GM11168 (cell line): ENCODE measurements at regions not wholly inside any gene's neighbourhood (a gene's known extent, or its start where the extent isn't known, plus 50 kb on each side); places are given as distances from the start of the nearest gene placed in this dataset.

Experiments
- in situ Hi-C: fragments of 300-500 bp; cut with MboI; formaldehyde crosslinking; loops from one replicate; pipeline ENCODE4 v1.12.0; 2022; ENCODE audit warnings: low sequenced_read_pairs; ENCODE audit not compliant: unreplicated experiment

DNA sequence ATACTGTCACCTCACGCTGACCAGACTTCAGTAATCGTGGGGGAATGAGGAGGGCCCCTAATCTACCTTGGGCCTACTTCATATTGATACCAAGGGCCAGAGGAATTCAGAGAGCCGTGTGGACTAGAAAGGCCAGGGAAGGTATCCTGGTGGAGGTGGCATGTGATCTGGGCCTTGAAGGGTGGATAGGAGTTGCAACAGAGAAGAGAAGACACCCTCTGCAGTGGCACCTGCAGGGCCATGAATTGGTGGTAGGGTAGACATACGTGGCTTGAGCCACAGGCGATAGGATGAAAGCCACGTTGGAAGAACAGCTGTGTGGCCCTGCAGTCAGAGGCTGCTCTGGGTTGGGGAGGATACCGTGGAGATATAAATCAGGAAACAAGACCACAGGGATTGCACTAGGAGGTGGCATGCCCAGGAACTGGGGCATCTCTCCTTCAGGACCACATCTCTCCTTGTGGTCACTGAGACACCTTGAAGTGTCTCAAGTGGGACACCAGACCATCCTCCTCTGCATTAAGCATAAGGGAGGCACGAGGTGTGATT, 141.4 kb downstream of the CYP26B1 start:
- in situ Hi-C loops = no loop called here

DNA sequence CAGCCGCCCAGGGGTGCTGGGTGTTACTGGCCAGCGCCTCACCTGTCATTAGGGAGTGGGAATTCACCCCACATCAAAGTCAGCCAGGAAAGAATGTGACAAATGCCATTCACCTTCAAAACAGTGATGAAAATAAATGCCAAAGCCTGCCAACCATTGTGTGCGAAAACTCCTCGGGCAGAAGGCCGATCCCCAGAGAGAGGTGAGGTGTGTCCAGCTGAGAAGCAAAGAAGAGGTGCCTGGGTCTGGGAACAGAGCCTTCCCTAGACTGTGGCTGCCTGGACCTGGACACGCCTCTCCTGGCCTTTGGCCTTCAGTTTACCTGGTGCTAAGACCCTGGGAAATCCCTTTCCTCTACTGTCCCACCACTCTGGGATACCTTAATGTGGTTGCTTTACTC, 142.7 kb downstream of the CYP26B1 start:
- in situ Hi-C loops = no loop called here

DNA sequence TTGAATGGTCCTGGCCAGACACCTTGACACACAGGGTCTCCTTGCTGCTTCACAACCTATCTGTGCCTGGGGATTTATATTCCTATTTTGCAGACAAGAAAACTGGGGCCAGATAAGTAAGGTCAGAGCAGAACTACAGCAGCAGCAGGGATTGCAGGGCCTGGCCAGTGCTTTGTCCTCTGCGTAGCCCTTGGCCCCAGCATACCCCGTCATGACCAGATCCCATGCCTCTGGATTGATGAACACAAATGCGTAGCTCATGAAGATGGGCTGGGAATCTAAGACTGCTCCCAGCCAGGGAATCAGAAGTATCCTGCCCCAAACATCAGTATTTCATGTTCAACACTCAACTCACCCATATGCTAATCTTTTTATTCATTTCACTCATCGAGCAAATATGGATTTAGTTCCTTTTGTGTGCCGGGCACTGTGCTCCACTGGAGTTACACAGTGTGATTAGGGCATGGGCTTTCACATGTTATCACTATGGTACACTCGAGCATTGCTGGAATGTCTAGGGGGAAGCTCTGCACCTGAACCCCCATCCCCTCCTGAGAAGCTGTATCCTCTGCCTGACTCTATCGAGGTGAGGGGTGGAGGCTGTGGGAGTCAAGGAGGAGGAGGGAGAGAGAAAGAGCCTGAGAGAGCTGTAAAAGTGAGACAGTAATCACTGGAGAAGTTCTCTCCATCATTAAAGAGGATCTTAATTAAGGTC, 143.3 kb downstream of the CYP26B1 start:
- in situ Hi-C loops = no loop called here

DNA sequence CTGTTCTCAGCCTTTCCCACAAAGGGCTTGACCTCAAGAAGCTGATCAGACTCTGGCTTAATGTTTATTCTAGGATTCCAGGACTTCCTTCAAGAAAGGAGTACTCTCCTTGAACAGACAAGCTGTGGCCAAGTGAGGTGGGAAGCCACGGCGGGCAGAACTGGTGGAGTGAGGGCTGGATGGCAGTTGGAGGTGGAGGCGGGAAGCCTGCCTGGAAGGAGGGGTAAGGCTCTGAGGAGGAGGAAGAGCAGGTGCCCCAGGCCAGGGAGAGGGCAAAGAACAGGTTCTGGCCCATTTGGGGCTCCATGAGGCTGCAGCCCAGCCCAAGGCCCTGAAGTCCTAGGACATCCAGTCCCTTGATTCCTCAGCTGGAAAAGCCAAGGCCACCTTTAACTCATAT, 143.9 kb downstream of the CYP26B1 start:
- in situ Hi-C loops = no loop called here

DNA sequence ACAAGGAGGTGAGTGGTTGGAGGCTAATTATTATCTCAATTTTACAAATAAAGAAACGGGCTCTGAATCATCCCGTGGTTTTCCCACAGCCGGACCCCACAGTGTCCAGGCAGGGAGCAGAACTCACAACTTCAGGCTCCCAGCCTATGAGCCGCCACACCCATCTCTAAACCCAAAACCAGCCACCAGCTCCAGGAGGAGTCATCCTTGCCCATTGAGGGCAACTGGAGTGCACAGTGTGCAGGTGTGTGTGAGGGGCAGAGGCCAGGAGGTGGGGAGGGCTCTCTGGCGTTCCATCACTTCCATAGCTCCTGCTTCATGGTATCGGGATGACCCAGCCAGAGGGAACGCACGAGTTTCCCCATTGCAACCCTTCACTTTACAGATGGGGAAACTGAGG, 144.5 kb downstream of the CYP26B1 start:
- in situ Hi-C loops = no loop called here

DNA sequence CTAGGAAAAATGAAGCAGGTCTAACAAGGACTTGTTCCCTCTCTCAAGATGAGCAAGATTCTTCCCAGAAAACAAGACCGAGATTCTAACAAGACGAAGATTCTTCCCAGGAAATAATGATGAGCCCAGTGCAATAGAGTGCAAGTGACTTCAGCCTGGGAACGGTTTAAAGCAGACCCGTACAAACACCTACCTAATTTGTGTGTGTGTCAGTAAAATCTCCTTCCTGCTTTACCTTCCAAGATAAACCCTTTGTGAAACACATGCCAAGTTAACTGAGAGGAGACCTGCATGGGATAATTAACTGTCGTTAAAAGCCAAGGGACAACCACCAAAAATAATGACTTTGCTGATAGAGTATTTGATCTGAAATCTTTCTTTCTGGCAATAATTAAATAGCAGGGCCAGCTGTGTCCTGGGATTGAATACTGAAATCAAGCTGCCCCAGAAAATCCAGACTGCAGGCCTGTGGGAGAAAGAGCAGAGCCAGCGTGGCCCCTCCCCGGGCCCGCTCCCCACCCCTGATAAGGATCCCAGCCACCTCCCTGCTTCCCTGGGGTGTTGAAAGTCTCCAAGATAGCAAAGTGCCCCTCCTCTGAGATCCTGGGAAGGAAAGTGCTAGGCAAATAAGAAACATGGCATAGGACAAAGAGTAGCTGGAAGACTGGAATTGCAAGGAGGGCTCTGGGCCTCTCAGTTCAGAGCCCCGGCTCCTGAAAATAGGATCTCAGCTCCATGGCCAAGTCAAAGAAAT, 145.5 kb downstream of the CYP26B1 start:
- in situ Hi-C loops = no loop called here

DNA sequence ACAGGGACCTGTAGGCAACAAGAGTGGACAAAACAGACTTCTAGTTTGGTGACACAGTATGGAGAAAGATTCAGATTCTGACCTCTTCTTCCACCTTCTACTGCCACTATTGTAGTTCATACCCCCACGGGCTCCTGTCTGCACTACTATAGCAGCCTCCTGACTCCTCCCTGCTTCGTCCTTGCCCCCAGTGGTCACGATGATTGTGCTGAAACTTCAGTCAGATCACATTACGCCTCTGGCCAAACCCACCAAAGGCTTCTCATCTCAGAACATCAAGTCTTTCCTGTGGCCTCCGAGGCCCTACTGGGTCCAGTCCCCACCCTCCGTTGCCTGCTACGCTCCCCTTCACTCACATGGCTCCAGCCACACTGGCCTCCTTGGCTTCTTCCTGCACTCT, 147.6 kb downstream of the CYP26B1 start:
- in situ Hi-C loops = no loop called here

DNA sequence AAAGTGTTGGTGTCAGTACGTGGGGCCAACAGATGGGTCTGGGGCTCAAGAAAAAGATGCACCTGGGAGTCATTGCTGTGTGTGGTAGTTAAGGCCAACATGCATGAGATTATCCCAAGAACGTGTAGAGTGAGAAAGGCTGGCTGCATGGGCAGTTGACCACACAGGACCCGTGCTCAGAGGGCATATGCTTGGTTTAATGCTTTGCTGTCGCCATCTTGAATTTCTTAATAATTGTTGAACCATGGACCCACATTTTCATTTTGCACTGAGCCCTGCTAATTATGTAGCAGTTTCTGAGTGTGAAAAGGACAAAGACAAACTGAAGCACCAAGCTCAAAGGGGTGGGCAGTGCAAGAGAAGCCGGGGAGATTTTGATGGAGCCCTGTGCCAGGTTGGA, 148.1 kb downstream of the CYP26B1 start:
- in situ Hi-C loops = no loop called here

DNA sequence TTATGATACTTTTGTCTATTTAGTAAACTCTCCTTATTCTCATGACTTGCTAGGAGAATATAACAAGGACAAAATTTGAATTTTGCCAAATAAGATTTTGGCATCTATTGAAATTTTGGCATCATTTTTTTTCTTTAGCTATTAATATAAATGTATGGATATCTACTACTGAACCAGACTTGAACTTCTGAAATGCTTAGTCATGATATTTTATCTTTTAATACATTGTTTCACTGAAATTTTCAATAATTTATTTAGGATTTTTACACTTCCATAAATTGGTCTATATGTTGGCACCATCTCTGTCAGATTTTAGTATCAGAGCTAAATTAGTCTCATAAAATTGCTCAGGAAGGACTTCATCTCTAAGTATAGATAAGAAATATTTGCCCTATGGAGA, 149.8 kb downstream of the CYP26B1 start:
- in situ Hi-C loops = no loop called here

DNA sequence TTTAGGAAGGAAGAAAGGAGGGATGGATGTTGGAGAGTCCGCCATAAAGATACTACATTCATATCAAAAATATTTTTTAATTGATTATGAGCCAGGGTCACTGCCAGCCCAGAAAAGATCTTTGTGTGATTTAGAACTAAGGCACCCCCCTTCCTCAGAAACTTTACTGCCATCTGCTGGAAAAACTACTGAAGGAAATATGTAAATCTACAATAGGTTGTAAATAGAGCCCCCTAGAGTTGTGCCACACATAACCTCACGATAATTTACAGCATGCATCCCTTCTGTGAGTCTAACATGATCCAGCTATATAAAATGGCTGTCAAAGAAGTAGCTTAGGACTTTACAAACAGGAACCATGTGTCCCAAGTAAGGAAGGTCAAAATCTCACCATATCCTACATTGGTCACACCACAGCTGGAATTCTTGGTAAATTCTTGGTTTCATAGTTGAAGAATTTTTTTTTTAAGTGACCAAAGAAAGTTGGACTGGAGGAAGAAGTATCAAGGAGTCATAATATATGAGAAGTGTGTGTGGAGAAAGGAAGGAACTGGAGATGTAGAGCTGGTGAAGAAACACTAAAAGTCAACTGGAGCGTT, 152.5 kb downstream of the CYP26B1 start:
- in situ Hi-C loops = no loop called here

DNA sequence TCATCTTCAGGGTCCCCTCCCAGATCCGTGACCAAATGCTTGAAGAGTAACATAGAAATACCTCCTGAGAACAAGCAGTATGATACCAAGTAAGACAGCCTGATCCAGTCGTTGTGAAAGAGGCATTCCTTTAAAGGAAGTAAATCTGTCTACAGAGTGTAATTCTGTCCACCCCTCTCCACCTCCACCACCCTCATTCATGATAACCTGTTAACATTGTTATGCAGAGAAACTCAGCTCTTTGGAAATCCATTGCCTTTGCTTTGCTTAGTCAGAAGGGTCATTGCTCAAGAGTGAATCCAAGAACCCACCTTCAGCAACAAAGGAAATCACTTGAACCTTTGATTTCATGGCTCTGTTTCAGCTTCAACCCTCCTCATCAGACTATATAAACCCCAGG, 155.6 kb downstream of the CYP26B1 start:
- in situ Hi-C loops = no loop called here

DNA sequence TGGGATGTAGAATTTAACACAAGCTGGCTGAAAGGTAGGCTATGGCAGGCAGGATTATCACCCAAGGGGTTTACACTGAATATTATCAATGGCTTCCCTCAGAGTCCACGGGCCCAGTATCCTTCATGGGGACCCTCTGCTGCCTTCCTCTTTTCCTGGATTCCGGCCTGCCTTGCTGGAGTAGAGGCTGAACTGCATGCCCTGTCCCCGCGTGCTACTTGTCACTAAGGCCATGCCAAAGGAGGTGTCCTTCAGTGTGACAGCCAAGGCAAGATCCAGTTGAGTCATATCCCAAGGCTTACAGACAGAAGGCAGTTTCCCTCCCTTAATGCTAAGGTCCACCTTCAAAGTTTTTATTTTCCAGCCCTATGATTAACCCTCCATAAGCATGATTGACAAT, 156.3 kb downstream of the CYP26B1 start:
- in situ Hi-C loops = no loop called here

DNA sequence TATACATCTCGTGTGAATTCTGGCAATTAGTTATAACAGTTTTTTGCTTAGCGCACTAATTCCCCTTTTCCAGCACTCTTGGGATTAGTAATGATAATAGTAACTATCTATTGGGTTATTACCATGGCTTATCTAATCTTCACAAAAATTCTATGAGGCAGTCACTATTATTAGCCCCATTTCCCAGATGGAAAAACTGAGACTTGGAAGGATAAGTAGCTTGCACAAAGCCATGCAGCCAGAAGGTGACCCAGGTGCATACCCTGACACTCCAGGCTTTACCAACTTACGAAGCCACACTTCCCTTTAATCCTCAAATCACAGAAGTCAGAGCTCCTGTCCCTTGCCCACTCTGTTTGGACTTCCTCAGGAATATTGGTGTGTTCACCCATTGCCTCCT, 156.8 kb downstream of the CYP26B1 start:
- in situ Hi-C loops = no loop called here

DNA sequence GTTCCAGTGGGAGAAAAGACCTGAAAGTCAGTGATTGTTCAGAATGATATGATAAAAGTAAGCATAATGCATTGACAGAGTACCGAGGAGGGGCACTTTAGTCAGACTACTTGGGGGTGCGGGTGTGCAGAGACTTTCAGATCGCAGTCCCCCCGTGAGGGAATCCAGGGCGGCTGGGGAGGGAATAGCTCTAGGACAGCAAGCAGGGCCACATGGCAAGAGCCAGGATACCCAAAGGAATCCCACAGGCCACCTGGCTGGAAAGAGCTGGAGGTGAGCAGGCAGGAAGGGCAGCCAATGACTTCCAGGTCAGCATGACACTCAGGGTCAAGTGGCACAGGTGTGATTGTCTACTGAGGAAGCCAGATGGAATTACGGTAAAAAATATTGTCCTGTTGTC, 157.5 kb downstream of the CYP26B1 start:
- in situ Hi-C loops = no loop called here

DNA sequence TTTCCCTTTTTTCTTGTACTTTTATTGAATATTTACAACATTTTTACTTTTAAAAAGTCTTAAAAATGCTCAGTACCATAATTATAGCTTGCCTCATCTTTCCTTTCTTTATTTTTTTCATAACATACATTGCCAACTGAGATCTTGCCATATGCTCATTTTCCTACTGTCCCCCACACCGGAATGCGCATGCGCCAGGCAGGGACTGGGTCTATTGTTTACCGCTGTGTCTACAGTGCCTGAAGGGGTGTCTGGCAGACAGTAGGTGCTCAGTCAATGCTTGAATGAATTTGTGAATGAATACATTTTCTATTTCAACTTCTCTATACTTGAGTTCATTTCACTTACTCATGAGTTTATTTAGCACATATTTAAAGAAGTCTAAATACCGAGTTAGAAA, 158.0 kb downstream of the CYP26B1 start:
- in situ Hi-C loops = no loop called here

DNA sequence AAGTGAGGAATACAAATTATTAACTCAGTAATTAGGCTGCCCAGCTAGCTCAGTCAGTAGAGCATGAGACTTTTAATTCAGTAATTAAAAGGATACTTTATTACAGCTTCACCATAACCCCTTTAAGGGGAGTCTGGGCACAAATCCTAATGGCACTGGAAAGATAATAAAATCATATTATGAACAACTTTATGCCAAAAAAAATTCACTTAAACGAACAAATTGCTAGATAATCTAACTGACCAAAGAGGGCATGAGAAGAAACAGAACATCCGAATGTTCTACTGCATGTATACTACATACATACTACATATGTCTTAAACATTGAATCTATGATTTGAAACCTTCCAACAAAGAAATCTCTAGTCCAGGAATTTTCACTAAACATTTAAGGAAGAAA, 159.5 kb downstream of the CYP26B1 start:
- in situ Hi-C loops = no loop called here

DNA sequence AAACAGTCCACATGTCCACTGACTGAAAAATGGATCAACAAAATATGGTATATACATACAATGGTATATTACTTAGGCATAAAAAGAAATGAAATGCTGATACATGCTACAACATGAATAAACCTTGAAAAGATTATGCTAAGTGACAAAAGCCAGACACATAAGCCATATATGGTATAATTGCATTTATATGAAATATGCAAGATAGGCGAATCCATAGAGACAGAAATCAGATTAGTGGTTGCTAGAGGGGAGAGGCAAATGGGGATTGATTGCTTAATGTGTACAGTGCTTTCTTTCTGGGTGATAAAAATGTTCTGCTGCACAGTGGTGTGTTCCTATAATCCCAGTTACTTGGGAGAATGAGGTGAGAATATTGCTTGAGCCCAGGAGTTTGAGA, 171.0 kb downstream of the CYP26B1 start:
- in situ Hi-C loops = no loop called here

DNA sequence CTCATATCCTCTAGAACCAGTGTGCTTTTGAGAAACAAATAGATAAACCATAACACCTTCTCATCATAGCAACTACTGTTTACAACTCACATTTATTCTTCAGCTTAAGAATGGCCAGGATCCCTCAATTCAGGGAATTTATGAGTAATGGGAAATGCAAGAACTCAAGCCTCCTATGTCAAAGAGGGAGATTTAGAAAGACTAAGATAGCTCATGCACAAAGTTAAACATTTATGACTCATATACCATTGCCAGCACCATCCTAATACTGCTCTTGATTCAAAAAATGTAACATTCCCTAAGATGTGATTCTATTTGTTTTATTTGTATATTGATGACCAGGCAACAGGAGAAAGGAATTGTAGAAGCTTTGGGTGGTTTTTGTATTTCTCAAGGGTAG, 172.8 kb downstream of the CYP26B1 start:
- in situ Hi-C loops = no loop called here

DNA sequence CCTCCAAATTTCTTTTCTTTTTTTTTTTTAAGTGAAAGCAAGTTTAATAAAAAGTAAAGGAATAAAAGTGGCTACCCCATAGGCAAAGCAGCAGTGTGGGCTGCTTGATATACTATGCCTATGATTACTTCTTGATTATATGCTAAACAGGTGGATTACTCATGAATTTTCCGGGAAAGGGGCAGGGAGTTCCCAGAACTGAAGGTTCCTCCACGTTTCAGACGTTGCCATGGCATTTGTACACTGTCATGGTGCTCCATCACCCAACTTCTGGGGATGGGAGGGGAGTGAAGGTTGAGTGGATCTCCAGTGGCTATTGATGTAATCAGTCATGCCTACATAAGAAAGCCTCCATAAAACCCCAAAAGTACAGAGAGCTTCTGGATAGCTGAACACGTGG, 176.2 kb downstream of the CYP26B1 start:
- in situ Hi-C loops = no loop called here

DNA sequence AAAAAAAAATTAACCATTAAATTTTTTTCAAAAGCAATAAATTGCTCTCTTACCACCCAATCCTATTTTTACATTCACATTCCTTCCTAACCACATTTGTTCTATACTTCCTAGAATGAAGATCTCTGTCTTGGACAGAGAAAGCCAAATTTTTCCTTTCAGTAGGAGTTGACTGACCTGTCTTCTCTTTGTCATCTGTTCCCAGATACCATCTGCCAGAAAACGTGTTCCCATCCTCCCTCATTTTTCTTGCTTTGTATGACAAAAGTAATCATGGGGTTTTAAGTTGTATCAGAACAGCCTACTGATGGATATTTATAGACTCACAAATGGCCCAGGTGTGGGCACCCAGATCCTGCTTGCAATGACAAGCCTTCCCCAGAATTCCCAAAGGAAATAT, 182.1 kb downstream of the CYP26B1 start:
- in situ Hi-C loops = no loop called here

DNA sequence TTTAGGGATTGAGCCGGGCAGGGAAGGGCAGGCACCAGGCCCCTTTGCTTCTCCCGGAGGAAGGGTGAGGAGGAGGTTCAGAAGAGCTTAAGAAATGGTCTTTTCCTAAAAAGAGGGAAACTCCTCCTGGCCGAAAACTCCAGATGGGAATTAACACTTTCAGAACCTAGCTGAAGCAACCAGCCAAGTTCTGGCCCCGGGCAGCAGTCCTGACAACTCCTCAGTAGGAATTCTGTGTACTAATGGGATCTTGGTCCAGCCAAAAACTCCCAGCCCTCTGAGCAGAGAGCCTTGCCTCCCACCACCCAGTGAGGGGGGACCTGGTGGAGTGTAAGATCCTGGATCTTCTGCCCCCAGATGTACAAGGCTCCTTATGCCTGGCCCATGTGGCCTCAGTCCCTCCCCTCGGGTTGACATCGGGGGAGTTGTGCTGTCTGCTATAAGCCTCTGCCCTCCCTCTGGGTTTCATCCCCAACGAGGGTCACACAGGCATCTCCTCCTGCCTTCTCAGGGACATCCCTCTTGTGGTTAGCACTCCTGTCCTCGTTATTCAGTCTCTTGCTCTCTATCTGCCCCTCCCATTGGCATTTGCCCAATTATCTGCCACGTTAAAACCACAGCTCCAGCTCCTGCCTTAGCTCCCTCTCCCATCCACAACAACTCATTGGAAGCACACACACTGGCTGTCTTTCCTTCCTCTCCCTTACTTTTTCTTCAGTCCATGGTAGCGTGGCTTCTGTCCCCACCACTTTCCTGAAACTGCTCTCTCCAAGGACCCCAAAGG, 184.6 kb downstream of the CYP26B1 start:
- in situ Hi-C loops = no loop called here
